ENCODE measurements at regions not wholly inside any gene's neighbourhood (a gene's known extent, or its start where the extent isn't known, plus 50 kb on each side); places are given as distances from the start of the nearest gene placed in this dataset.

DNA sequence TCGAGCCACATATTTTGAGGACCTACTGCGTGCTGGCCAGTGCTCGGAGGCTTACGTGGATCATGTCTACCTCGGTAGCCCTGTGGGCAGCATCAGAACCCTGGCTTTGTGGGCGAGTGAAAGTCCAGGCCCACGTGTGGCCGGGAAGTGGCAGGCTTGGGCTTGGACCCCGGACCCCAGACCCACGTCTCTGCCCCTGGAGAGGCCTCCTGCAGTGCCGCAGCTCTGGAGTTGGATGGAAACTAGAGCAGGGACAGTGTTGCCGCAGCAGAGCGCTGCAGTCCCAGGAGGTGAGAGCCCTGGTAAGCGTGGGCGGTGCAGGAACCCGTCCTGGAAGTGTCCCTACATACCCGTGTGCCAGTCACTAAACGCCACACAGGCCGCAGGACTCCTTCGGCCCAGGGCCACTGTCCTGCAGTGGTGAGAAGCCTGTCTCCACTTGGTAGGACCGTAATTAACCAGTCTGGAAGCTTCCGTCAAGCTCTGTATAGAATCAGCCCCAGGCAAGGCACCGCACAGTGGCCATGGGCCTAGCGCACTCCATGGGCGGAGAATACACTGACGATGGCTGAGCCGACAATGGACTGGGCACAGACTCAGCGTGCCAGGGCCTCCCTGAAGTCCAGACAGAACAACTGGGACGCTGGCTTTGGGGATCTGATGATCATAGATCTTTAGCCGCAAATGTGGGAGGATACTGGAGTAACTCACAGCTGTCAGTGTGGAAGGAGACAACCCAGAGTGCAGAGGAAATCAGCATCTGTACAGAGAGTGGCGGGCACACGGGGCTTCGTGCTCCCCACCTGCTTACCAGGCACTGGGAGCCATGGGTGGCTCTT is 219.5 kb downstream of the KIF26A start:
- no peaks in the 10 kb centered on the region for H3K9me3 ChIP-seq (ENCODE audit: control insufficient read depth, insufficient read depth, low read length)
- no peaks in the 10 kb centered on the region for H3K36me3 ChIP-seq (ENCODE audit: control insufficient read depth, insufficient read depth, low read length)
- no peaks in the 10 kb centered on the region for H3K27me3 ChIP-seq (ENCODE audit: control insufficient read depth, insufficient read depth, low read length)
- no peak overlapping the region for H3K4me3 ChIP-seq (ENCODE audit: low read depth, low read length)
- H3K4me1 ChIP-seq (ENCODE audit: control insufficient read depth, insufficient read depth, low read length) = no peaks in the 10 kb centered on the region
- H3K9ac ChIP-seq (ENCODE audit: low read depth, low read length) = no peak overlapping the region

DNA sequence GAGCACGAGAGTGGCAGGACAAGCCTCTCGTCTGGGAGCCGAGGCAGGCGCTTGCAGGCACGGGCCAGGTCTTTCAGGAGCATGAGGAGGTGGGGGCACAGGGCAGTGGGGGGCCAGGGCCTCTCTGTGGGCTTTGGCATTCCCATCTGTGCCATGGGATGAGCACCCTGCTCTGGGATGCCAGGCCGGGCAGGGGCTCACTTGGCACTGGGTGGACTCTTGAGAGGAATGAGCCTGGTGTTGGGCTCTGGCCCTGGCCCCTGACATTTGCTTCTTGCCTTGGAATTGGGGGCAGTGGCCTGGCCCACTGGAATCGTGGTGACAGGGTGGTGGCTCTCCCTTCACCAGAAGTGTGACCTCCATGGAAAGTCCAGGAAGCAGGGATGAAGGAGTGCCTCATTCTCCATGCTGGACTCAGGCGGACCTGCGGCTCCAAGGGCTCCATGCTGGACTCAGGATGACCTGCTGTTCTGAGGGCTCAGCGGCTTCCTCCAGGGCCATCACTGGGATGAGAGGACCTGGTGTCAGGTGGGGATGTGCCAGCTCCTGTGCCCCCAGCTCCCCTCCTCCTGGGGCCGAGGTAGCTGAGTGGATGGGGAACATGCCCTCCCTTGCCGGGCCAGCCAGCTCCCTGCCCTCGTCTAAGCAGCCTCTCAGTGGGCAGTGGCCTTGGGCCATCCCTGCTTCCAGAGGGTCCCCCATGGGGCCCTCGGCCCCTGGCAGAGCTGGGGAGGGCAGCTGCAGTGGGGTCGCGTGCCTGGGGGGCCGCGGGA is 220.3 kb downstream of the KIF26A start:
- Histone ChIP-seq H3K4me3 (ENCODE audit: low read depth, low read length) (no peak overlapping the region), H3K9me3 (ENCODE audit: control insufficient read depth, insufficient read depth, low read length) (no peaks in the 10 kb centered on the region), H3K4me1 (ENCODE audit: control insufficient read depth, insufficient read depth, low read length) (no peaks in the 10 kb centered on the region), H3K36me3 (ENCODE audit: control insufficient read depth, insufficient read depth, low read length) (no peaks in the 10 kb centered on the region), H3K27me3 (ENCODE audit: control insufficient read depth, insufficient read depth, low read length) (no peaks in the 10 kb centered on the region), H3K9ac (ENCODE audit: low read depth, low read length) (no peak overlapping the region)

DNA sequence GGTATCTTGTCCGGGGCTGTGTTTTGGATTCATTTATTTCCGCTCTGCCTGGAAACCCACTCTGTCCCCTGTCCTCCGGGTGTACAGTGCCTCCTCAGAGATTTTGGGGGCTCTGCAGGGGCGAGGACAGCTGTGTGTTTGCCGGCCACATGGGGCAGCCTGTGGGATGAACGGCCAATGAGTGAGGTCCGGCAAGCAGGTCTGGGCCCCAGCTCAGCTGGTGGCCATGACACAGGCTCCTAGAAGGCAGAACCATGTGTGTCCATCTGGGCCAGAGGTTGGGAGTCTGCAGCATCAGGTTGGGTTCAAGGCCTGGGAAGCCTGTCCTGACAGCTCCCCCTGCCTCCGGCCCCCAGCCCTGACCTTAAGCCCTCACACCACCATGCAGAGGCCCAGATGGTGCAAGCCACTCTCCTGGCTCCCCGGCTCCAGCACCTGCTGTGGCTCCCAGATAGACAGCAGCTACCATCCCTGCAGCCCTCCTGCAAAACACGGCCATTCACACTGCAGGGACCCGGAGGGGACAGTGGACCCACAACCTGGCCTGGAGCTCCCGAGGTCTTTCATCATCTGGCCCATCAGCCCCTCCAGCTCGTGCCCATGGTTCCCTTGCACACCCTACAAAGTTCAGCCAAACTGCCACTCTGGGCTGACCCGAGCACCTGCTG is 220.1 kb upstream of the C14orf180 start:
- Histone ChIP-seq H3K9me3 (ENCODE audit: control insufficient read depth, insufficient read depth, low read length) (no peaks in the 10 kb centered on the region), H3K4me3 (ENCODE audit: low read depth, low read length) (no peak overlapping the region), H3K36me3 (ENCODE audit: control insufficient read depth, insufficient read depth, low read length) (no peaks in the 10 kb centered on the region), H3K4me1 (ENCODE audit: control insufficient read depth, insufficient read depth, low read length) (no peaks in the 10 kb centered on the region), H3K27me3 (ENCODE audit: control insufficient read depth, insufficient read depth, low read length) (no peaks in the 10 kb centered on the region), H3K9ac (ENCODE audit: low read depth, low read length) (no peak overlapping the region)

DNA sequence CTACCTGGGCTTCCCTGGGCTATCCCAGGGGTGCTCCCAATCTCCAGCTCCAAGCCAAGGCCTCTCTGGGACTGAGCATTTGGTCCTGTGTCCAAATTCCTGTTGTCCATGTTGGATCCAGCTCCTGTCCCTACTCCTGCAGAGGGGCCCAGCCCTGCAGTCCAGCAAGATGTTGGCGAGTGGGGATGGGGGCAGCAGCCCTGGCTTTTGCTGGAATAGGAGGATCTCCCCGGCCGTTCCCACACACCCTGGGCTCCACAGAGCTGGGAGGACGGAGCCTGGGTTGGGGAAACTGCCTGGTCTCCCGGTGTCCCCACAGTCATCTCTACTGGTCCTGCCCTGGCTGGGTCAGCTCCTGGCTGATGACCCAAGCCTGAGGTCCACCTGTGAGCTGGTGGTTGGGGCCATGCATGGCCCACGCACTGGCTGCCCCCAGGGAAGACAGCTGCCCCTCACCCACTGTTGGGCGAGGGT is 219.6 kb upstream of the C14orf180 start:
- Histone ChIP-seq H3K4me1 (ENCODE audit: control insufficient read depth, insufficient read depth, low read length) (no peaks in the 10 kb centered on the region), H3K9ac (ENCODE audit: low read depth, low read length) (no peak overlapping the region), H3K27me3 (ENCODE audit: control insufficient read depth, insufficient read depth, low read length) (no peaks in the 10 kb centered on the region), H3K4me3 (ENCODE audit: low read depth, low read length) (no peak overlapping the region), H3K9me3 (ENCODE audit: control insufficient read depth, insufficient read depth, low read length) (no peaks in the 10 kb centered on the region), H3K36me3 (ENCODE audit: control insufficient read depth, insufficient read depth, low read length) (no peaks in the 10 kb centered on the region)

DNA sequence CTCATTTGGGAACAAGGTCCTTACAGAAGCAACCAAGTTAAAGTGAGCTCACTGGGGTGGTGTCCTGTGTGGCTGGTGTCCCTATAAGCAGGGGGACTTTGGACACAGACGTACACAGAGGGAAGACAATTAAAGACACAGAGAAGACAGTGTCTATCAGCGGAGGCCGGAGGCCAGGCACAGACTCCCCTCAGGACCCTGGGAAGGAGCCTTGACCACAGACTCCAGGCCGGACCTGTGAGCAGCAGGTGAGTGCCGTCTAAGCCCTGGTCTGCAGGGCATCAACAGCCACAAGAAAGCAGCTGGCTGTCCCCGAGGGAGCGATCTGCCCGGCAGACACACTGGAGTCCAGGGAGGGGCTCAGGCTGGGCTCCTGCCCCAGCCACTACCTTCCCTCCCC is 219.1 kb upstream of the C14orf180 start:
- H3K9ac ChIP-seq (ENCODE audit: low read depth, low read length) = no peak overlapping the region
- H3K9me3 ChIP-seq (ENCODE audit: control insufficient read depth, insufficient read depth, low read length) = no peaks in the 10 kb centered on the region
- H3K36me3 ChIP-seq (ENCODE audit: control insufficient read depth, insufficient read depth, low read length) = no peaks in the 10 kb centered on the region
- H3K4me3 ChIP-seq (ENCODE audit: low read depth, low read length) = no peak overlapping the region
- no peaks in the 10 kb centered on the region for H3K4me1 ChIP-seq (ENCODE audit: control insufficient read depth, insufficient read depth, low read length)
- H3K27me3 ChIP-seq (ENCODE audit: control insufficient read depth, insufficient read depth, low read length) = no peaks in the 10 kb centered on the region

DNA sequence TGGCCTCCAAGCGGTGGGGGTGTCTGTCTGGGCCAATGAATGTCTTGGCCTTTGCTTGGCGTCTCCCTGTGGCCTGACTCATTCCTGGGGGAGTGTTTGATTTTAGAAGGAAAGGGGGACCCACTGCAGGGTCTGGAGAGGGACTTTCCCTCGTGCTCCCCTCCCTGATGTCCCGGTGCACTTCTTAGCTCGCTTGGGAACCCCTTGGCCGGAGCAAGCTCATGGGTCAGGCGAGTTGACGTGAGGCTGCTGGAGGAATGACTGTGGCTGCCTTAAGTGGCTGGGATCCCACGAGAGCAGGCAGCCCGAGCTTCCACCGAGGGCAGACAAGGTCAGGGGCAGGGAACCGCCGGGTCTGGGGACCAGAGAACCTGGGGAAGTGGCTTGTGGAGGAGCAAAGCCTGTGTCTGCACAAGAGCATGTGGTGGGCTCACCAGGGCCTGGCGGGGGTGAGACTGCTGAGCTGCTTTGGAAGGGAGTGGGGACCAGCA is 218.4 kb upstream of the C14orf180 start:
- Histone ChIP-seq H3K9me3 (ENCODE audit: control insufficient read depth, insufficient read depth, low read length) (no peaks in the 10 kb centered on the region), H3K36me3 (ENCODE audit: control insufficient read depth, insufficient read depth, low read length) (no peaks in the 10 kb centered on the region), H3K4me3 (ENCODE audit: low read depth, low read length) (no peak overlapping the region), H3K4me1 (ENCODE audit: control insufficient read depth, insufficient read depth, low read length) (no peaks in the 10 kb centered on the region), H3K9ac (ENCODE audit: low read depth, low read length) (no peak overlapping the region), H3K27me3 (ENCODE audit: control insufficient read depth, insufficient read depth, low read length) (no peaks in the 10 kb centered on the region)

DNA sequence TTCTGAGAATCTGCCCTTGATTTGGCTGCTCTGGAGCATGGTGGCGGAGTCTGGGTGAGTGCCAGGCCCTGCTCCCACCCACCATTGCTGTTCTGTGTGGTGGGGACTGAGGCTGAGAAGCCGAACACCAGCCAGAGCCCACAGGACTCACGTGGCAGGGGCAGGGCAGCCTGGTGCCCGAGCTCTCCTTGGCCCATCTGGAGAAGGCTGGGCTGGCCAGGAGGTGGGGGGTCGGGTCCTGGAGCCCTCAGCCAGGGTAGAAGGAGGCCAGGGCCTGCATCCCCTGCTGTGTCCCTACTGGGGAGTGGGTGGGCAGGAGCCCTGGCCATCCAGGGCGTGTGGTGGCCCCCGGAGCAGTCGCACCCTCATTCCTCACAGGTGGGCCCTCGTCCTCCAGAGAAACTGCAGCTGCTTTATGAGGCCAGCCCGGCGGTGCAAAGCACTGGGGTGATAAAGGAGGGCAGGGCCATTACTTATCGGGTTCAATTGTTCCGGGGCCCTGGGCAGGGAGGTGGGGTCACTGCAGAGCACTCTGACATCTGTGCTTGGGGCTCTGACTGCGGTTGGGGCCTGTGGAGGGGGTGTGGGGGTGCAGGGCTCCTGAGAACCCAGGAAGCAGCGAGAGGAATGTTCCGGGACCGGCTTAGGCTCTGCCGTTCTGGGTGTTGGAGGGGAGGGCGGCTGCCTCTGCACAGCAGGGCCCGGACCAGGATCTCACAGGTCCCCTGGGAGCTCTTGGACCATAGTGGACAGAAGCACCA is 217.5 kb upstream of the C14orf180 start:
- no peak overlapping the region for H3K9ac ChIP-seq (ENCODE audit: low read depth, low read length)
- H3K4me1 ChIP-seq (ENCODE audit: control insufficient read depth, insufficient read depth, low read length) = no peaks in the 10 kb centered on the region
- H3K9me3 ChIP-seq (ENCODE audit: control insufficient read depth, insufficient read depth, low read length) = no peaks in the 10 kb centered on the region
- H3K36me3 ChIP-seq (ENCODE audit: control insufficient read depth, insufficient read depth, low read length) = no peaks in the 10 kb centered on the region
- H3K27me3 ChIP-seq (ENCODE audit: control insufficient read depth, insufficient read depth, low read length) = no peaks in the 10 kb centered on the region
- H3K4me3 ChIP-seq (ENCODE audit: low read depth, low read length) = no peak overlapping the region

DNA sequence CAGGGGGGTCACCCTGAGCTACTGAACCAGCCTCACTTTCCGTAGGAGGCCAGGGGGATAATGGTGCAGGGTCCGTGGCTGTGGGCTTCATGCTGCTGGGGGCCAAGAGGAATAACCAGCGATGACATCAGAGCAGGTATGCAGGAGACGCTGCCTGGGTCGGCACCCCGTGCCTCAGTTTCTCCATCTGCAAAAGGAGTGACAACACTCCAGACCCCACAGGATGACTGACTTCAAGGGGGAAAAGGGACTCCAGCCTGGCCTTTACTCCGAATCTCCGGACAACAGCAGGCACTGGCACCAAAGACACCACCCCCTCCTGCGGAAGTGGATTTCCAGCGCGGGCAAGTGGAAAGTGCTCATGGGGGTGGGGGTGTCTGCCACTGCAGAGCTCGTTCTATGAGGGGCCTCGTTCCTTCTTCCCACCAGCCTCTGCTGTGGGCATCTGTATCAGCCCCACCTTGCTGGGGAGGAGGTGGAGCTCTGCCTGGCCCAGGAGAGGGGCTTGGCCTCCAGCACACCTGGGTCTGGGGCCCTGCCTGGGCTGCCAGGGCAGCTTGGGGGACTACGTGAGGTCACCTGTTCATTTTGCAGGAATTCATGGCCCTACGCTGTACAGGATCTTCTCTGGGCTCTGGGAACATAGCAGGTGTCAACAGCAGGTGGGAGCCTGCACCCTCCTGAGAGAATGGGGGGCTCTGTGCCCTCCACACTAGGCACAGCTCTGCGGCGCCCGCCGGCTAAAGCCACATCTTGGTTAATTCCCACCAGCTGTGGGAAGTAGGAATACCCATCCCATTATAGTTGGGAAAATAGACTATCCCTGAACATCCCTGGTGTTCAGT is 216.6 kb upstream of the C14orf180 start:
- Histone ChIP-seq H3K36me3 (ENCODE audit: control insufficient read depth, insufficient read depth, low read length) (no peaks in the 10 kb centered on the region), H3K4me3 (ENCODE audit: low read depth, low read length) (no peak overlapping the region), H3K4me1 (ENCODE audit: control insufficient read depth, insufficient read depth, low read length) (no peaks in the 10 kb centered on the region), H3K27me3 (ENCODE audit: control insufficient read depth, insufficient read depth, low read length) (no peaks in the 10 kb centered on the region), H3K9ac (ENCODE audit: low read depth, low read length) (no peak overlapping the region), H3K9me3 (ENCODE audit: control insufficient read depth, insufficient read depth, low read length) (no peaks in the 10 kb centered on the region)

DNA sequence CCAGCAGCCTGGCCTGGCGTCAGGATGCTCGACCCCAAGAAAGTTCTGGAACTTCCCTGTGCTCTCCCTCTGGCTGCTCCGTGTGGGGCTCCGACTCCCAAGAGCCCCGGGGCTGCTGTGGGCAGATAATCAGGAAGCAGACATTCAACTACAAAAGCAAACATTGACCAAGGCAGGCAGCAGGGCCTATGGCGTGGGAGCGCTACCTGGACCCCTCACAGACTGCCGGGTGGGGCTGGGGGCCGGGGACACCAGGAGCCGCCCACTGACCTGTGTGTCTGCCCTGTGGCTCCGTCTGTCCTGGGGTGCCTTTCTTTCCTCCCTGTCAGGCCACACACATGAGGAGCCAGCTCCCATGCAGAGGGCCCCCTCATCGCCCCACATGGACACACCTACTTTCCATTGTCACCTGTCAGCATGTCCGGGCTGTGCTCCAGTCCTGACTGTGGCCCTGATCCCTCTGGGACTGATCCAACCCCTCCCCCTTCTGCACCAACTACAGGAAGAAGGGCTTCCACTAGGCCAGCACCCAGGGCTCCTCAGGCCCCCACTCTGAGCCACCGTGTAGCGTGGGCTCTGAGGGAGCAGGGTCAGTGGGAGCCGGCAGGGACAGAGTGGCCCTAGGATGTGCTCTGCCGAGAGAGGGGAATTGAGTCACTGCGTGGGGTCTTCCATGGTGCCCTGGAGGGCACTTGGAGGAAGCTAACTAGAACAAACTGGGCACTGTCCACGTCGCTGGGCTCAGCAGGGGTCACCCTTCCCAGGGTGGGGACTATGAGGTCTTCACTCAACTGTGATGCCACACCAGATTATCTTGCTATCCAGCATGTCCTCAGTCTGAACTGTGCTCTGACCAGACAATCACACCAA is 215.4 kb upstream of the C14orf180 start:
- Histone ChIP-seq H3K4me3 (ENCODE audit: low read depth, low read length) (no peak overlapping the region), H3K9me3 (ENCODE audit: control insufficient read depth, insufficient read depth, low read length) (no peaks in the 10 kb centered on the region), H3K4me1 (ENCODE audit: control insufficient read depth, insufficient read depth, low read length) (no peaks in the 10 kb centered on the region), H3K27me3 (ENCODE audit: control insufficient read depth, insufficient read depth, low read length) (no peaks in the 10 kb centered on the region), H3K9ac (ENCODE audit: low read depth, low read length) (no peak overlapping the region), H3K36me3 (ENCODE audit: control insufficient read depth, insufficient read depth, low read length) (no peaks in the 10 kb centered on the region)

DNA sequence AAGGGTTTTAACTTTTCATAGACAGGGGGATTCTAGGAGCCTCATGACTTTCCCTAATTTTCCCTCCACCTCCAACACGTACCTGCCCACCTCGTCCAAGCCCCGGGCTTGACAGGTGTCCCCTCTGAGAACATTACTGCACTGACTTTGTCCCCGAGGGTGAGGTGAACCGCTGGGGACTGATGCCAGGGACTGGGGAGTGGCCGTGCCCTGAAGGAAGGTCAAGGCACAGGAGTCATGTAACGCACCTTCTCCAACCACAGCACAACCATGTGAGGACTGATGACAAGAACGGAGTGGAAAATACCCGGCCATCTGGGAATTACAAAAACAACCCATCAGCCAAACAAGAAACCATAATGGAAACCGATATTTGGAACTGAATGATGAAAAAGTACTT is 214.7 kb upstream of the C14orf180 start:
- no peaks in the 10 kb centered on the region for H3K36me3 ChIP-seq (ENCODE audit: control insufficient read depth, insufficient read depth, low read length)
- no peaks in the 10 kb centered on the region for H3K27me3 ChIP-seq (ENCODE audit: control insufficient read depth, insufficient read depth, low read length)
- H3K9me3 ChIP-seq (ENCODE audit: control insufficient read depth, insufficient read depth, low read length) = no peaks in the 10 kb centered on the region
- H3K4me1 ChIP-seq (ENCODE audit: control insufficient read depth, insufficient read depth, low read length) = no peaks in the 10 kb centered on the region
- no peak overlapping the region for H3K9ac ChIP-seq (ENCODE audit: low read depth, low read length)
- H3K4me3 ChIP-seq (ENCODE audit: low read depth, low read length) = no peak overlapping the region

Data from iPS-15b (cell line).